ENCODE measurements at regions not wholly inside any gene's neighbourhood (a gene's known extent, or its start where the extent isn't known, plus 50 kb on each side); places are given as distances from the start of the nearest gene placed in this dataset.
"Not testable (repeated sequence)": the region's sequence is repeated elsewhere in the genome, so short reads cannot be mapped to it uniquely, and the experiment has no call there.

- no peak overlapping the region for H3K27ac Mint-ChIP-seq (ENCODE audit: unreplicated experiment)
- H3K9me3 Mint-ChIP-seq (ENCODE audit: unreplicated experiment): no peaks in the 10 kb centered on the region
- no peaks in the 10 kb centered on the region for H3K36me3 Mint-ChIP-seq (ENCODE audit: low read depth, unreplicated experiment)
- H3K4me1 Mint-ChIP-seq (ENCODE audit: unreplicated experiment): peaks cover 3% of the 10 kb centered on the region
- no peak for DNase-seq (ENCODE audit: low spot score)
- H3K27me3 Mint-ChIP-seq (ENCODE audit: unreplicated experiment): no peaks in the 10 kb centered on the region
- TF ChIP-seq CTCF (IDR thresholded peaks at IDR 0.05; ENCODE audit: unreplicated experiment): no peak
- H3K4me3 Mint-ChIP-seq (ENCODE audit: unreplicated experiment): no peak overlapping the region
Measured at GRCh38 chr3:162597226-162597625, 1100.6 kb downstream of the OTOL1 start.

- not testable (repeated sequence) for H3K27ac Mint-ChIP-seq (ENCODE audit: unreplicated experiment); H3K36me3 Mint-ChIP-seq (ENCODE audit: low read depth, unreplicated experiment); DNase-seq (ENCODE audit: low spot score); H3K9me3 Mint-ChIP-seq (ENCODE audit: unreplicated experiment); H3K4me3 Mint-ChIP-seq (ENCODE audit: unreplicated experiment); H3K4me1 Mint-ChIP-seq (ENCODE audit: unreplicated experiment); H3K27me3 Mint-ChIP-seq (ENCODE audit: unreplicated experiment)
Measured at GRCh38 chr3:162598500-162598899, 1101.9 kb downstream of the OTOL1 start.

GRCh38 chr3:162599742-162600141 lies 1103.1 kb downstream of the OTOL1 start:
- not testable (repeated sequence) for H3K4me3 Mint-ChIP-seq (ENCODE audit: unreplicated experiment); H3K9me3 Mint-ChIP-seq (ENCODE audit: unreplicated experiment)

GRCh38 chr3:162601101-162601670 lies 1104.6 kb downstream of the OTOL1 start:
- H3K4me3 Mint-ChIP-seq (ENCODE audit: unreplicated experiment): no peak overlapping the region
- no peak overlapping the region for H3K27ac Mint-ChIP-seq (ENCODE audit: unreplicated experiment)
- peaks cover 3% of the 10 kb centered on the region for H3K4me1 Mint-ChIP-seq (ENCODE audit: unreplicated experiment)
- no peak for TF ChIP-seq CTCF (IDR thresholded peaks at IDR 0.05; ENCODE audit: unreplicated experiment)
- no peak for DNase-seq (ENCODE audit: low spot score)
- no peaks in the 10 kb centered on the region for H3K9me3 Mint-ChIP-seq (ENCODE audit: unreplicated experiment)
- no peaks in the 10 kb centered on the region for H3K36me3 Mint-ChIP-seq (ENCODE audit: low read depth, unreplicated experiment)
- H3K27me3 Mint-ChIP-seq (ENCODE audit: unreplicated experiment): peaks cover 1% of the 10 kb centered on the region

More at GRCh38 chr3:162599742-162600141, 1103.1 kb downstream of the OTOL1 start:
- not testable (repeated sequence) for DNase-seq (ENCODE audit: low spot score); H3K4me1 Mint-ChIP-seq (ENCODE audit: unreplicated experiment); H3K27ac Mint-ChIP-seq (ENCODE audit: unreplicated experiment); H3K27me3 Mint-ChIP-seq (ENCODE audit: unreplicated experiment); H3K36me3 Mint-ChIP-seq (ENCODE audit: low read depth, unreplicated experiment)

- TF ChIP-seq CTCF (IDR thresholded peaks at IDR 0.05; ENCODE audit: unreplicated experiment): no peak
- Mint-ChIP-seq H3K9me3 (ENCODE audit: unreplicated experiment) (no peaks in the 10 kb centered on the region), H3K4me1 (ENCODE audit: unreplicated experiment) (peaks cover 3% of the 10 kb centered on the region), H3K27ac (ENCODE audit: unreplicated experiment) (no peak overlapping the region), H3K27me3 (ENCODE audit: unreplicated experiment) (peaks cover 1% of the 10 kb centered on the region), H3K36me3 (ENCODE audit: low read depth, unreplicated experiment) (no peaks in the 10 kb centered on the region), H3K4me3 (ENCODE audit: unreplicated experiment) (no peak overlapping the region)
- DNase-seq (ENCODE audit: low spot score): no peak
Measured at GRCh38 chr3:162602619-162603018, 1106.0 kb downstream of the OTOL1 start.

GRCh38 chr3:162605651-162606204 lies 1109.1 kb downstream of the OTOL1 start:
- no peaks in the 10 kb centered on the region for H3K4me1 Mint-ChIP-seq (ENCODE audit: unreplicated experiment)
- H3K27me3 Mint-ChIP-seq (ENCODE audit: unreplicated experiment): peaks cover 1% of the 10 kb centered on the region
- H3K4me3 Mint-ChIP-seq (ENCODE audit: unreplicated experiment): no peak overlapping the region
- H3K27ac Mint-ChIP-seq (ENCODE audit: unreplicated experiment): no peak overlapping the region
- no peak for DNase-seq (ENCODE audit: low spot score)
- no peak for TF ChIP-seq CTCF (IDR thresholded peaks at IDR 0.05; ENCODE audit: unreplicated experiment)
- H3K36me3 Mint-ChIP-seq (ENCODE audit: low read depth, unreplicated experiment): no peaks in the 10 kb centered on the region
- no peaks in the 10 kb centered on the region for H3K9me3 Mint-ChIP-seq (ENCODE audit: unreplicated experiment)
